Mammary epithelial cell (primary cell): ENCODE measurements at regions not wholly inside any gene's neighbourhood (a gene's known extent, or its start where the extent isn't known, plus 50 kb on each side); places are given as distances from the start of the nearest gene placed in this dataset.

ENCODE experiments used
- EZH2 ChIP-seq: IDR thresholded peaks from 2 replicates; pipeline ENCODE4 v1.6.1; 2012; ENCODE audit warnings: low read length, inconsistent platforms, borderline replicate concordance
- TF ChIP-seq, protein P1 (sequence below), 2 donors: IDR thresholded peaks in 1 of 2; conservative IDR thresholded peaks in 1 of 2; 2 replicates each; pipeline ENCODE4 v1.5.1; 2011 to 2012; ENCODE audit warnings: inconsistent platforms in 2 of 2, low read length in 2 of 2, mild to moderate bottlenecking in 2 of 2, control low read depth in 1 of 2, low read depth in 1 of 2; ENCODE audit not compliant: insufficient read depth in 1 of 2; ENCODE audit errors: extremely low read depth in 1 of 2

DNA sequence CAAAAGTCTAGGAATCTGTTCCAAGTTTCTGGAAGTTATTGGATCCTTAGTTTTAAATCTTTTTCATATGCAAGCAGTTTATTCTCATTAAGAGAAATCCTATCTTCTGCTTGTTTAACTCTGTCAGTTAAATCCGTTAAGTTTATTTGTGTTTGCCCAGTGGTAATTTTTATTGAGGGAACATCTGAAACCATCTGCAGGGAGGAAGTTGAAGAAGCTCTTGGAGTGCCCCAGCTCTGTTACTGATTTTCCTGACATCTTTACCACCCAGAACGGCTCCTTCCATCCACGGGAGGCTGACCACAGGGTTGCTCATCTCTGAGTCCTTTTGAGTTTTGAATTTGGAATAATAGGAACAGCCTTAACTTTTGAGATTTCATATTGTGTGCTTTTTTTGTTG, 99.9 kb upstream of the ZNF618 start:
- TF ChIP-seq, protein P1, sequence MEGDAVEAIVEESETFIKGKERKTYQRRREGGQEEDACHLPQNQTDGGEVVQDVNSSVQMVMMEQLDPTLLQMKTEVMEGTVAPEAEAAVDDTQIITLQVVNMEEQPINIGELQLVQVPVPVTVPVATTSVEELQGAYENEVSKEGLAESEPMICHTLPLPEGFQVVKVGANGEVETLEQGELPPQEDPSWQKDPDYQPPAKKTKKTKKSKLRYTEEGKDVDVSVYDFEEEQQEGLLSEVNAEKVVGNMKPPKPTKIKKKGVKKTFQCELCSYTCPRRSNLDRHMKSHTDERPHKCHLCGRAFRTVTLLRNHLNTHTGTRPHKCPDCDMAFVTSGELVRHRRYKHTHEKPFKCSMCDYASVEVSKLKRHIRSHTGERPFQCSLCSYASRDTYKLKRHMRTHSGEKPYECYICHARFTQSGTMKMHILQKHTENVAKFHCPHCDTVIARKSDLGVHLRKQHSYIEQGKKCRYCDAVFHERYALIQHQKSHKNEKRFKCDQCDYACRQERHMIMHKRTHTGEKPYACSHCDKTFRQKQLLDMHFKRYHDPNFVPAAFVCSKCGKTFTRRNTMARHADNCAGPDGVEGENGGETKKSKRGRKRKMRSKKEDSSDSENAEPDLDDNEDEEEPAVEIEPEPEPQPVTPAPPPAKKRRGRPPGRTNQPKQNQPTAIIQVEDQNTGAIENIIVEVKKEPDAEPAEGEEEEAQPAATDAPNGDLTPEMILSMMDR (conservative IDR thresholded peaks at IDR 0.05 in 1 of 2, IDR thresholded peaks at IDR 0.05 in 1 of 2; ENCODE audit: extremely low read depth in 1 of 2, insufficient read depth in 1 of 2, low read depth in 1 of 2, low read length in 2 of 2): no peak
- no peak for TF ChIP-seq EZH2
